GM18519 (cell line): ENCODE measurements at regions not wholly inside any gene's neighbourhood (a gene's known extent, or its start where the extent isn't known, plus 50 kb on each side); places are given as distances from the start of the nearest gene placed in this dataset.
"Not testable (repeated sequence)": the region's sequence is repeated elsewhere in the genome, so short reads cannot be mapped to it uniquely, and the experiment has no call there.

Source experiments
- ATAC-seq: cut with Tn5 transposase; IDR thresholded peaks from one replicate; pipeline ENCODE4 v1.9.1; 2021; ENCODE audit warnings: mild to moderate bottlenecking, moderate library complexity; ENCODE audit not compliant: unreplicated experiment, low FRiP score

DNA sequence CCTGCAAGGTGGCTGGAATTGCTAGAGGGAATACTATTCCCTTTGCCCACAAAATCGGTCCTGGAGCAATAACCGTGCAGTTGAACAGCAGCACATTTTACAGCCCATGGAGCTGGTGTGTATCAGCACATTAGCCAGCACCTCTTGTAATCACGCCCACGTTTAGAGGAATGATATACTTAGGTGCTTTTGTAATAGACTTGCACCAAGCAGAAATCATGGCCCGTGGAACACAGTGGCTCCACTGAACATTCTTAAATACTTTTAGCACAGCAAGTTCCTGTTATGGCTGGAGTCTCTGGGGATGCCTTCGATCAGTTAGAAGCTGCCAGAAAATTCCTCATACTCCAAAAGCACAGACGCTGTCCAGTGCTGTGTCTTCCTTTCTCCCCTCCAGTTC, 218.1 kb upstream of the FAM78B start:
- ATAC-seq: no peak

DNA sequence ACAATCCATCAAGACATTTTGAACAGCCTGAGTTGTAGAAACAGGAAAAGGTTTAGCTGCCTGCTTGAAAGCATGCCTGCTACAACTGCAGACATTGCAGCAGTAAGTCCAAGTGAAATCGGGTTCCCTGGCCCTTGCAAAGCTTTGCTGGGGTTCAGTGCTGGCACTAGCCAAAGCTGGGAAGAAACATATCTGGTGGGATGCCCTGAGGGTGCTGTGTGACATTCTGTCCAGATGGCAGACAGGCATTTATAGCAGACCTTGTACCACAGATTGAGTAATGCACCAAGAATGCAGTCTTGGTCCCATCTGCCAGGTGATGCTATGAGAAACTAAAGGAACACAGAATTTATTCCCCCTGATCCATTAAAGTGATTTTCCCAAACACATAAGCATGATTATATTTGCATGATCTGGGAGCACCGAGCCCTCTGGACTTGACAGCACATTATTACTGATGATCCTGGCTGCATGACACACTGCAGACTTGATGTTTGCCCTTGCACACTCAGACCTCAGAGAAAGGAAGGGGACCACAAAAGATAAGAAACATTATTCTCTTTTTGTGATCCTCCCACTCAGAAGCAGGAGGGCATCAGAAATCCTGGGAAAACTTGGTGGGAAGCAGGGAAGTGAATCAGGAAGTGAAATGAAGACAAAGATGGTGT, 223.7 kb upstream of the FAM78B start:
- ATAC-seq: no peak

DNA sequence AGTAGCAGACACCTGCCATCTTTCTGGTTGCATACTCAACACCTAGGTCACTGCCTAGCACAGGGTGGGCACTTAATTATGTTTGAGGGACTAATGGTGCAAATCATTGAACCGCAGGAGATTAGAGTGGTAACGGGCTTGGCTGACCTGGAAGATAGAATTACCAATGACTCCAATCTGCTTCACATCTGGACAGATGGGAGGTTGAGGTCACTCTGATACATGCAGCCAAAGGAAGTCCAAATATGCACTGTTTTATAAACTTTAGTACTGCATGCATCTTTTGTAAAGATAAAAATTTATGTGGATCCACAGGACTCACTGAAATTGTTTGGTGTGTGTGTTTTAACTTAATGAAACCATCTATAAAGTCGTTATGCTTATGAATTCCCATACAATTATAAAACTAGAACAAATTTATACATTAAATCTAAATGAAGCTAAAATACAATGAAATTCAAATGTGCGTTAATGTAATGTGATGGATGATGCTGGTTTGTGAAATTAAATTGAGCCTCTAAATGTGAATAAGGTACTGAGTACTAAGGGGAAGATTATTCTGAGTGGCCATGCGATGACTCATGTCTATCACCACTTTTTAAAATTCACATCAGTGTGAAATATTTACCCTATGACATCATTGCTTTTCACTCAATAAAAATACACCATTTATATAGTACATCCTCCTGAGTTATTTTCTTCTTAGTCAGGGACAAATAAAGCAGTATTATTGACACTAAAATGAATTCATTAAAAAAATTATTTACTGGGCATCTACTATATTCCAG, 224.7 kb upstream of the FAM78B start:
- no peak for ATAC-seq

DNA sequence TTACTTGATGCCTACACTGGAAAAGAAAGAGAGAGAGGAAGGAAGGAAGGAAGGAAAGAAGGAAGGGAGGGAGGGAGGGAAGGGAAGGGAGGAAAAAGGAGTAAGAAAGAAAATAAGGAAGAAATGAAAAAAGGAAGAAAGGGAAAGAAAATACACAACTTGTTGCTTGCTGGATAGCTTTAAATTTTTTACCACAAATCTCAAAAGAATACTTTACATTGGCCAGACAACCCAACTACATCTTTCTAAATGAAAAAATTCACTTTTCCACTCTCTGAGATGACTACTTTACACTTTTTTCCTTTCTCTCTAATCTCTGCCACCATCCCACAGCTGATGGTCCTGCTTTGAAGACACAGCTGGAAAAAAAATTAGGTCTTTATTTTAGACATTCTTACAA, 228.9 kb upstream of the FAM78B start:
- ATAC-seq: no peak

DNA sequence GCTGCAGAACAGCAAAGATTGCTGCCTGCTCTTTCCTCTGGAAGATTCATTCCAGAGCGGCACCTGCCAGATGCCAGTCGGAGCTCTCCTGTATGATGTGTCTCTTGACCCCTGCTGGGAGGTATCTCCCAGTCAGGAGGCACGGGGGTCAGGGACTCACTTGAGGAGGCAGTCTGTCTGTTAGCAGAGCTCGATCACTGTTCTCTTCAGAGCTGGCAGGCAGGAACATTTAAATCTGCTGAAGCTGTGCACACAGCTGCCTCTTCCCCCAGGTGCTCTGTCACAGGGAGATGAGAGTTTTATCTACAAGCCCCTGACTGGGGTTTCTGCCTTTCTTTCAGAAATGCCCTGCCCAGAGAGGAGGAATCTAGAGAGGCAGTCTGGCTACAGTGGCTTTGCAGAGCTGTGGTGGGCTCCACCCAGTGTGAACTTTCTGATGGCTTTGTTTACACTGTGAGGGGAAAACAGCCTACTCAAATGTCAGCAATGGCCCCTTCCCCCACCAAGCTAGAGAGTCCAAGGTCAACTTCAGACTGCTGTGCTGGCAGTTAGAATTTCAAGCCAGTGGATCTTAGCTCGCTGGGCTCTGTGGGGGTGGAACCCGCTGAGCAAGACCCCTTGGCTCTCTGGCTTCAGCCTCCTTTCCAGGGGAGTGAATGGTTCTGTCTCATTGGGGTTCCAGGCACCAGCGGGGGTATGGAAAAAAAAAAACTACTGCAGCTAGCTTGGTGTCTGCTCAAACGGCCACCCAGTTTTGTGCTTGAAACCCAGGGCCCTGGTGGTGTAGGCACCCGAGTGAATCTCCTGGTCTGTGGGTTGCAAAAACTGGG, 242.7 kb upstream of the FAM78B start:
- ATAC-seq: not testable (repeated sequence)

DNA sequence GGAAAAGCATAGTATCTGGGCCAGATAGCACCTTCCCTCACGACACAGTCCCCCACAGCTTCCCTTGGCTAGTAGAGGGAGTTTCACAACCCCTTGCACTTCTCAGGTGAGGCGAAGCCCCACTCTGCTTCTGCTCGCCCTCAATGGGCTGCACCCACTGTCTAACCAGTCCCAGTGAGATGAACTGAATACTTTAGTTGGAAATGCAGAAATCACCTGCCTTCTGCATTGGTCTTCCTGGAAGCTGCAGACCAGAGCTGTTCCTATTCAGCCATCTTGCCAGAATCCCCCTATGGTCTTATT, 243.2 kb upstream of the FAM78B start:
- ATAC-seq: no peak

DNA sequence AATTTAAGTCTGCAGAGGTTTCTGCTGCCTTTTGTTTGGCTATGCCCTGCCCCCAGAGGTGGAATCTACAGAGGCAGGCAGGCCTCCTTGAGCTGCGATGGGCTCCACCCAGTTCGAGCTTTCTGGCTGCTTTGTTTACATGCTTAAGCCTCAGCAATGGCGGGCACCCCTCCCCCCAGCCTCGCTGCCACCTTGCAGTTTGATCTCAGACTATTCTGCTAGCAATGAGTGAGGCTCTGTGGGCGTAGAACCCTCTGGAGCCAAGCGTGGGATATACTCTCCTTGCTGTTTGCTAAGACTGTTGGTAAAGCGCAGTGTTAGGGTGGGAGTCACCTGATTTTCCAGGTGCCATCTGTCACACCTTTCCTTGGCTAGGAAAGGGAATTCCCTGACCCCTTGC, 250.0 kb upstream of the FAM78B start:
- not testable (repeated sequence) for ATAC-seq

DNA sequence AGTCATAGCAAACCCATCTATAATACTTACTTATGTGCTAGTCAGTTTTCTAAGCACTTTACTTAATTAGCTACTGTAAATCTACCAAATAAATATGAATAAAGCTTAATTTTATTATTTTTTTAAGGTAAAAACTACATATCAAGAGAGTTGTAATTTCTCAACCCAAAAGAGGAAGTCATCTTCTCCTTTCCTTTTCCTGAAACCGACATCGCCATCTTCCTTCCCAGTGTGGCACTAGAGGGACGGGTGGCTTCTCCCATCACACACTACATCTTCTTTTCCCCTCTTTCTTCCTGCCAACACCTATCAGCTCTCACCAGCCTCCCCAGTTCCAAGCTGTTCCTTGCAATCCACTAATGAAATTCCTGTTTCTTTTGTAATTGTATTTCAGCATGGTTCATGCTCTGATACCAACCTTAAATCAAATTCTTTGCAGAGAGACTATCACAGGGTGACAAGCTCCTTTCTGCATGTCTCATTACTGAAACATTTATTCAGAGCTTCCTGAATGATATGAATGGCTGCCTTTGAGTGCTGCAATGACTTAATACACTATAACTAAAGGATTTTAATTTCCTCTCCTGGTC, 251.6 kb upstream of the FAM78B start:
- no peak for ATAC-seq

DNA sequence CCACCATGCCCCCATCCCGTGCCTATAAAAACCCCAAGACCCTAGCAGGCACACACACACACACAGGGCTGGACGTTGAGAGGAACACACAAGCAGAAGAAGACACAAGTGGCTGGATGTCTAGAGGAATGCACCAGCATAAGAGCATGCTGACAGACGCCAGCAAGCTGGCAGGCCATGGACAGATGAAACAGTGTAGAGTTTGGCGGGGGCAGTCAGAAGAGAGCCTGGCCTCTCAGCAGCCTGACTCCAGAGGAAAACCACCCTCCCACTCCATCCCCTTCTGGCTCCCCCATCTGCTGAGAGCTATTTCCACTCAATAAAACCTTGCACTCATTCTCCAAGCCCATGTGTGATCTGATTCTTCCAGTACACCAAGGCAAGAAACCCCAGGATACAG, 255.8 kb upstream of the FAM78B start:
- ATAC-seq: not testable (repeated sequence)

DNA sequence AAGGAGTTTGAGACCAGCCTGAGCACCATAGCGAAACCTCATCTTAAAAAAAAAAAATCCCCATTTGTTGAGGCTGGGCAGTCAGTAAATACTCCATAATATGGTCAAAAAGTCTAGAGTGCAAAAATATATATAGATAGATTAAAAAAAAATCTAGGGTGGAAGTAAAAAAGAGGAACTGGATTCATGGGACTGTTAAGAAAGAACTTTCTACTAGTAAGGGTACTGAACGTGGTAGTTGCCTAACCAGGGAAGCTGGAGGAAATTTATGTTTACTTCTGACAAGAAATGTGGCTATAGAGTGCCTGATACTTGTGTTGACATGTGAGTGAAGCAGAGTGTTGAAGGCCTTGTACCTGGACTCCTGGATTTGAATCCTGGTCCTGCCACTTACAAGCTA, 265.9 kb upstream of the FAM78B start:
- ATAC-seq: no peak

DNA sequence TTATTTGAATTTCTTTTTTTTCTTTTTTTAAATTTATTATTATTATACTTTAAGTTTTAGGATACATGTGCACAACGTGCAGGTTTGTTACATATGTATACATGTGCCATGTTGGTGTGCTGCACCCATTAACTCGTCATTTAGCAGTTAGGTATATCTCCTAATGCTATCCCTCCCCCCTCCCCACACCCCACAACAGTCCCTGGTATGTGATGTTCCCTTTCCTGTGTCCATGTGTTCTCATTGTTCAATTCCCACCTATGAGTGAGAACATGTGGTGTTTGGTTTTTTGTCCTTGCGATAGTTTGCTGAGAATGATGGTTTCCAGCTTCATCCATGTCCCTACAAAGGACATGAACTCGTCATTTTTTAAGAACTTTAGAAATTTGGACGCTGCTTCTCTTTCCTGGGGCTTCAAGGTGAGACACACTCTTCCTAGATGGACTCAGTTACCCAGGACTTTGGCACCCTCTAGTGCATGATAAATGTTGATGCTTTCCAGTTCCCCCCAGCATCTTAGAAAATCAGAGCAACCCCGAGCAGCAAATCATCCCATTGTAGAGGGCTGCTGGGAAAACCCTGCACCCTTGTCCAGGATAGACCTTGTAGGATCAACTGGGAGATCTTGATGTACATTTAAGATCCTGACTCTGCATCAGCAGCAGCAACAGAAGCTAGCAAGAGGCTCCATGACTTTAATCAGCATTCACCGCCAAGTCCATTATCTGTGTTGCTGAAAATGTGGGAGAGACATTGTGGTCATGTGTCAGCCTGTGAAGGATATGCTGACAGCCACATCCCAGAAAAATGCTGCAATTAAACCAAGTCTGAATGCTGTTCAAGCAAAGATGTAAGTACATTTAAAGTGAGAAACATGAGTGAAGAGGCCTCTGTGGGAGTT, 266.9 kb upstream of the FAM78B start:
- ATAC-seq: not testable (repeated sequence)

DNA sequence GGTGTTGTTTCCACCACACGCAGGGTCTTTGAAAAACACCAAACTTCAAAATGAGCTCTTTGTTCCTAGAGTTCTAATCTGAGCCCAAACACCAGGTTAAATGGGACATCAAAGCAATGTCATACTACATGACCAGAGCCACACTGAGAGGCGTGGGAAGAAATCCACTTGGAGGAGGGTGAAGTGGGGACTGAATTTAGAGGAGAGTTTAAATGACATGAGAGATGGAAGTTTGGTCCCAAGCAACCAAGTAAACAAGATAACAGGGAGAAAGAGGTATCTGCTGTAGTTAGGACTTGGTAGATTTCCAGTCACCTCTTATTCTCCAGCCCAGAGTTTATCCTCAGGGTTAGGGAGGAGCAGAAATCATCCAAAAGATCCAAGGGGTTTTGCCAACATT, 290.9 kb upstream of the FAM78B start:
- ATAC-seq: no peak

DNA sequence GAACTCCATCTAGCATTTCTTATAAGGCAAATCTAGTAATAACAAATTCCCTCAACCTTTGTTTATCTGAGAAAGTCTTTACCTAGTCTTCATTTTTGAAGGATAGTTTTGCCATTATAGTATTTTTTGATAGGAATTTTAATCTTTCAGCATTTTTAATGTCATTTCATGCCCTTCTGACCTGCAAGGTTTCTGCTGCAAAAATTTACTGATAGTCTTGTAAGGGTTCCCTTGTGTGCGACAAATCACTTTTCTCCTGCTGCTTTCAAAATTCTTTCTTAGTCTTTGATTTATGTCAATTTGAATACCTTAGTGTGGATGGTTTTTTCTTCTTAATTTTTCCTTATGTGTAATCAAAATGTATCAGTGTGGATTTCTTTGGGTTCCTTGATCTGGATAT, 297.5 kb upstream of the FAM78B start:
- ATAC-seq: no peak

DNA sequence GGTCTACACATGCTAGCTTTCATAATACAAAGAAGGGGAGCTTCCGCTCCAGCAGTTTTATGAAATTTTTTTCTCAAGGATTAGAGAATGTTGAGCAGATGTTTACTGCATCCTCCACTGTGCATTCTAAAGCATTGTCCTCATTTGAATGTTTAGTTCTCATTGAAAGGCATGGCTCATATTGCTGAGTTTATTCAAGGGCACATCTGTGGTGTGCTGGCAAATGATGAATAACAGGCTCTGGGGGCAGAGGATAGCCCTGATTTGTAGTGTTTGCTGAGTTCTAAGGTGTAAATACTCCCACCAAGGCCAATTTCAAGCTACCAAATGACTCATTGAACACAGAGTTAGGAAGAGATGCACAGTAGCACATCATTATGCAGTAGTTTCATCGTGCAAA, 303.2 kb upstream of the FAM78B start:
- ATAC-seq: no peak

DNA sequence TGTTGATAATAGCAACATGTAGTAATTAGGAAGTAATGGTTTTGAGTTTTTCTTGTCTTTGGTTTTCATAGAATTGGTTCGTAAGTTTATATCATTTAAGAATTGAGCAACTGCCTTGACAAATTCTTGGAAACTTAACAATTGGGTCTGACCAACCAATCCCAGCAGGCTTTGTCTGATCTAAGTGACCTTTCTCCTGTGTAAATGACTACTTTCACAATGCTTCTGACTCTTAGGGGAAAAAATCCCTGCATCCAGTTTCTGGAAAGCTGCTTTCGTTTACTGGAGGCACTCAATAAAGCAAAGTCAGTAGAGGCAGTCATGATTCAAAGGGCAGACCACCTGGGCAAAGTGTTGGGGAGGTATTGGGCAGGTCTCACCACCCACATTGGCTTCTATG, 303.6 kb upstream of the FAM78B start:
- no peak for ATAC-seq

DNA sequence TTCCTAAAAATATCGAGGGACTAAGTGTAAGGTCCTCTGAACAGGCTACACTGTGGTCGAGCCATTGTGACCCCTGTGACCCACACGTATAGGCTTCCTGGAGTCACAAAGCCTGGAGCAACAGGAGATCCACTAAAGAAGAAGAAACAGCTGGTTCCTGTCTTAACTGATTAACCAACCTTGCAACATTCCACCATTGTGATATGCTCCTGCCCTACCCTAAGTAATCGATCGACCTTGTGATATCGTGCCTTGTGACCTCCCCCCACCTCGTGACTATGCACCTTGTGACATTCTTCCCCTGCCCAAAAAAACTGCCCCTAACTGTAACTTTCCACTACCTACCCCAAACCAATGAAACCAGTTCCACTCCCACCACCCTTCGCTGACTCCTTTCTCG, 304.6 kb upstream of the FAM78B start:
- ATAC-seq: no peak

DNA sequence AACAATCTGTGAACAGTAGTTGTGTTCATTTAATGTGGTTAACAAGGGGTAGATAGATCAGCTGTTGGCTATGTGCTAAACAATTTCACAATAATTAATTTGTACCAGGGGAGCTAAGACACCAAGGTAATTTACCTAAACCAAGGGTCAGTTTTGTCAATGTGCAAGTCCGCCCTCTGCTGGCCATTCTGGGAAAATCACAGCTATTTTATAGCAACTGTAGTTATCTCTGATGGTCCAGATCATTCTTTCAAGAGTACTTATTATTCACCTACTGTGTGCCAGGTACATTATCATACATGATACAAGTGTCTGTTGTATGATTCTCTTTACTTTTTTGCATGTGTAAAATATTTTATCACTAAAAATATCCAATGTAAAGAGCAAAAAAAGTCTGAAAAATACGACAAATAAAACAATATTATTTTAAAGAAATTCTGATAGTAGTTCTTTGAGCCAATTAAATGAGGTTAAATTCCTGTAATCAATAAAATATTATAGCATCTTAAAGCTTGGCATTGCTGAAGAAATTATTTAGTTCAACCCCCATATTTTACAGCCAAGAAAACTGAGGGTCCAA, 312.3 kb upstream of the FAM78B start:
- no peak for ATAC-seq

DNA sequence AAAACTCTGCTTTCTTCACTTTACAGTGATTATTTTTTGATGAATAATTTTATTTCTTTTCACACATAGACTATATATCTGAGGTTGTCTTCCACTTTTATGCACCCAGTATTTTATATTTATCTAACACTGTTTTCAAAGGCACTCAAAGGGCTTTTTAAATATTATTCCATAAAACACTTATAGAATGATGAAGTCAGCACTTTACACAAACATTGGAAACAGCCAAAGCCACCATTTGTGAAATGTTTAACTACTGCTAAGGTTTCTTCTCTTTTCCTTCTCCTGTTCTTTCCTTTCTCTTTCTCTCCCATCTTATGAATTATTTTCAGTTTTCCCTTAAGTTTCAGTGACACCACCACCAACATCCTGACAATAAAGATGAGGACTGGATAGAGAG, 317.7 kb upstream of the FAM78B start:
- no peak for ATAC-seq

DNA sequence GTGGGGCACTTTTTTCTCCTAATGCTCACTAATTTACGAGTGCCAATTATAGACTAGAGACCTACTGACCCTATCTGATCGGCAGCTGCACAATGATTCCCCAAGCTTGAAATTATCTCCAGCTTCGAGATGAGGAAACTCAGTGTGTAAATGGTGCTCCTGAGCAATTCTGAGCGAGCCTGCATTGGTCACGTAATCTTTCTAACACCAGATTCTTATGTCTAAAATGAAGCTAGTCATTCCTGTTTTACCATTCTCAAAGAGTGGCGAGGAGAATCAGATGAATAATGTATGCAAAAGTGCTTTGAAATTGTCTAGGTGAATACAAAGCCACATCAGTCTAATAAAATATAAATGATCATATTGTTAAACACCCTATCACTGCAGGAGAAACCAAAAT, 318.1 kb upstream of the FAM78B start:
- ATAC-seq: no peak

DNA sequence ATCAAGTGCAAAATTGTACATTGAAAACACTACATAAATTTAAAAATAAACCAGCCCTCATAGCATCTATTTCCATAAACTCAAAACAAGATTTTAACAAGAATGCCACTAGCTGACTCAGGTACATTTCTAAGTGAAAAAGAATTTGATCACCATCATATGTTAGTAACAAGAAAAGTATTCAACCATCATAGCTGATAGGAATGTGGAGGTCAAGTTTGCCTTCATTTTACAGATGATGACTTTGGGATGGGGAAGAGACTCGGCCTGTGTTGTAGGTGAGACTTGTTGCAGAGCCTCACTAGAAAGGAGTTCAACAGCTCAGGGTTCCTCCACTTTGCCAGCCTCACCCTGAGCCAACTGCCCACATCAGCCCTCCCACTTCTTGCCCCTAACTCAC, 318.8 kb upstream of the FAM78B start:
- ATAC-seq: no peak
